OCI-LY7 (cell line): ENCODE measurements at regions not wholly inside any gene's neighbourhood (a gene's known extent, or its start where the extent isn't known, plus 50 kb on each side); places are given as distances from the start of the nearest gene placed in this dataset.

Source experiments
- BruUV-seq: library from RNA; stranded (reverse); fragments of 400-500 nt; replicated peaks from 2 replicates; lab custom pipeline; 2021; lab: Mats Ljungman, UMichigan
- CTCF ChIA-PET: fragments of 300-600 bp; sonication (Branson Sonifier 250); formaldehyde crosslinking; loops from one replicate; lab custom pipeline; 2022; ENCODE audit warnings: antibody characterized with exemption; ENCODE audit not compliant: unreplicated experiment; lab: Charles Lee
- POLR2A ChIA-PET: fragments of 300-600 bp; sonication (Branson Sonifier 250); formaldehyde crosslinking; loops from one replicate; lab custom pipeline; 2022; ENCODE audit warnings: antibody characterized with exemption; lab: Charles Lee
- DNase-seq: peaks from one replicate; pipeline ENCODE4 v3.0.0-alpha.2; 2015; ENCODE audit warnings: low spot score
- H2AFZ ChIP-seq: fragments of 200-600 bp; sonication (generic), shearing (Covaris generic); 2 replicates; pipeline ENCODE4 v1.6.1; 2014; ENCODE audit warnings: mild to moderate bottlenecking, antibody characterized with exemption, low read length, moderate library complexity
- H3K27ac ChIP-seq: fragments of 200-600 bp; sonication (generic); 2 replicates; pipeline ENCODE4 v1.5.1; 2014; ENCODE audit warnings: mixed run types, low read depth, mild to moderate bottlenecking, moderate library complexity, low read length, inconsistent platforms; ENCODE audit not compliant: poor library complexity, severe bottlenecking
- H3K36me3 ChIP-seq: fragments of 200-600 bp; sonication (generic); 2 replicates; pipeline ENCODE4 v1.6.1; 2014; ENCODE audit warnings: mild to moderate bottlenecking, antibody characterized with exemption, low read length, moderate library complexity, mixed read lengths; ENCODE audit not compliant: insufficient read depth
- H3K4me1 ChIP-seq: fragments of 200-600 bp; sonication (generic); 2 replicates; pipeline ENCODE4 v1.5.1; 2014; ENCODE audit warnings: mild to moderate bottlenecking, low read length; ENCODE audit not compliant: insufficient read depth, poor library complexity, severe bottlenecking
- H3K4me2 ChIP-seq: fragments of 200-600 bp; sonication (generic); 2 replicates; pipeline ENCODE4 v1.6.1; 2014; ENCODE audit warnings: mild to moderate bottlenecking, low read length
- H3K4me3 ChIP-seq: fragments of 200-600 bp; sonication (generic); 2 replicates; pipeline ENCODE4 v1.5.1; 2014; ENCODE audit warnings: mild to moderate bottlenecking, low read depth, low read length; ENCODE audit not compliant: poor library complexity, severe bottlenecking
- H3K79me2 ChIP-seq: fragments of 200-600 bp; sonication (generic); 2 replicates; pipeline ENCODE4 v1.6.1; 2016; ENCODE audit warnings: low read depth, mild to moderate bottlenecking, low read length, moderate library complexity, mixed read lengths; ENCODE audit not compliant: insufficient read depth
- H3K9me2 ChIP-seq: fragments of 200-600 bp; sonication (generic); 2 replicates; pipeline ENCODE4 v1.6.1; 2016; ENCODE audit warnings: mild to moderate bottlenecking, low read length, mixed read lengths; ENCODE audit not compliant: insufficient read depth
- H3K9me3 ChIP-seq: fragments of 200-600 bp; sonication (generic); 2 replicates; pipeline ENCODE4 v1.6.1; 2014; ENCODE audit warnings: mild to moderate bottlenecking, mixed run types, low read length, mixed read lengths
- H4K20me1 ChIP-seq: fragments of 200-600 bp; sonication (generic); 2 replicates; pipeline ENCODE4 v1.6.1; 2014; ENCODE audit warnings: mild to moderate bottlenecking, antibody characterized with exemption, low read length, moderate library complexity, mixed read lengths; ENCODE audit not compliant: insufficient read depth
- EZH2phosphoT487 ChIP-seq: fragments of 200-600 bp; sonication (generic); IDR thresholded peaks from 2 replicates; pipeline ENCODE4 v1.6.1; 2018; ENCODE audit warnings: low read depth, borderline replicate concordance, mild to moderate bottlenecking, mixed run types, antibody characterized with exemption, low read length, moderate library complexity, mixed read lengths
- intact Hi-C: fragments of 100-400 bp; cut with micrococcal nuclease; formaldehyde crosslinking; loops from one replicate; pipeline ENCODE4 v1.10.0; 2022; ENCODE audit not compliant: unreplicated experiment
- TF ChIP-seq, protein P1 (sequence below): fragments of 200-600 bp; sonication (generic); conservative IDR thresholded peaks from 2 replicates; pipeline ENCODE4 v1.5.1; 2014; ENCODE audit warnings: mild to moderate bottlenecking, antibody characterized with exemption, low read length, moderate library complexity, mixed read lengths

GRCh38 chr7:142355328-142355727 is 97.5 kb upstream of the PRSS58 start:
- no TSS peak for BruUV-seq
- ChIA-PET POLR2A (interaction anchor here (0.7 kb wide), 1 partner anchor 269 kb away, joined by 3 read pairs; no protein-coding TSS in a partner anchor), CTCF (no interaction called here)
- Histone ChIP-seq H3K4me2 (no peak overlapping the region), H3K36me3 (no peaks in the 10 kb centered on the region), H3K9me3 (no peaks in the 10 kb centered on the region), H3K9me2 (no peaks in the 10 kb centered on the region), H3K27ac (no peak overlapping the region), H3K79me2 (no peaks in the 10 kb centered on the region), H2AFZ (no peak overlapping the region), H3K4me3 (no peak overlapping the region), H3K4me1 (peaks cover 3% of the 10 kb centered on the region), H4K20me1 (no peaks in the 10 kb centered on the region)
- no peak for TF ChIP-seq EZH2phosphoT487
- TF ChIP-seq, protein P1, sequence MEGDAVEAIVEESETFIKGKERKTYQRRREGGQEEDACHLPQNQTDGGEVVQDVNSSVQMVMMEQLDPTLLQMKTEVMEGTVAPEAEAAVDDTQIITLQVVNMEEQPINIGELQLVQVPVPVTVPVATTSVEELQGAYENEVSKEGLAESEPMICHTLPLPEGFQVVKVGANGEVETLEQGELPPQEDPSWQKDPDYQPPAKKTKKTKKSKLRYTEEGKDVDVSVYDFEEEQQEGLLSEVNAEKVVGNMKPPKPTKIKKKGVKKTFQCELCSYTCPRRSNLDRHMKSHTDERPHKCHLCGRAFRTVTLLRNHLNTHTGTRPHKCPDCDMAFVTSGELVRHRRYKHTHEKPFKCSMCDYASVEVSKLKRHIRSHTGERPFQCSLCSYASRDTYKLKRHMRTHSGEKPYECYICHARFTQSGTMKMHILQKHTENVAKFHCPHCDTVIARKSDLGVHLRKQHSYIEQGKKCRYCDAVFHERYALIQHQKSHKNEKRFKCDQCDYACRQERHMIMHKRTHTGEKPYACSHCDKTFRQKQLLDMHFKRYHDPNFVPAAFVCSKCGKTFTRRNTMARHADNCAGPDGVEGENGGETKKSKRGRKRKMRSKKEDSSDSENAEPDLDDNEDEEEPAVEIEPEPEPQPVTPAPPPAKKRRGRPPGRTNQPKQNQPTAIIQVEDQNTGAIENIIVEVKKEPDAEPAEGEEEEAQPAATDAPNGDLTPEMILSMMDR: no peak
- DNase-seq: no peak
- intact Hi-C loops: no loop called here

DNA sequence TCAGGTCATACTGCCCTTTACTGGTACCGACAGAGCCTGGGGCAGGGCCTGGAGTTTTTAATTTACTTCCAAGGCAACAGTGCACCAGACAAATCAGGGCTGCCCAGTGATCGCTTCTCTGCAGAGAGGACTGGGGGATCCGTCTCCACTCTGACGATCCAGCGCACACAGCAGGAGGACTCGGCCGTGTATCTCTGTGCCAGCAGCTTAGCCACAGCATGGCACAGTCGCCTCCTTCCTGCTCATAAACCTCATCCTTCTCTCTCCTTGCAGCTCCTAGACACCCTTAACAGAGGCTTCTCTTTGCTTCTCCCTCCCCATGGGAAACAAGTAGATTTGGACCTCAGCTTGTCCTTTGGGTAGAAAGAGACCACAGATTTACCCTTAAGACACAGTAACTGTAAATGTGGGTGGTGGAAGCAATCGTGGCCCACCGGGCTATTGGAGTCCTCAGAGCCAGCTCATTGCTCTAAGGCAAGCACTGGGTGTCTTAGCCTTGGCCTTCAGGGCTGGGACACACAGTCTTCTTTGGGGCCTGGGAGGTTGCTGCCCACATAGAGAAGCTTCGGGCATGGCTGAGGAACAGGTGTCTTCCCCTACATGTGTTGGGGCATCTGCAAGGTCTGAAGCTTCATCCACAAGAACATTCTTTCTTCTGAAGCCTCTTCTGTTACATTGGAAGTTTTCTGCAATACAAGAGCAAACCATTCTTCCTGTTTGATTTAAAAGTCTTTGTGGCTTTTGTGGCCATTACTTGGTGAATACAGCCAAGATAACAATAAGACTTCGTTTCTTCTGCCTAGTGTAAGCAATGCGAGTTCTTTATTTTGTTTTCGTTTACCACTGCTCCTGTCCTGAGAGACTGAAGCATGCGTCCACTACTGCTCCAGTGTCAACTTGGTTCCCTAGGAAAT is 95.5 kb upstream of the PRSS58 start:
- TF ChIP-seq EZH2phosphoT487: no peak
- TF ChIP-seq, protein P1: no peak
- no peaks in the 10 kb centered on the region for H3K36me3 ChIP-seq
- ChIA-PET CTCF (interaction anchor here (0.6 kb wide), 1 partner anchor 32 kb away, joined by 3 read pairs; no protein-coding TSS in a partner anchor), POLR2A (interaction anchor here (0.9 kb wide), 1 partner anchor 9 kb away, joined by 3 read pairs; no protein-coding TSS in a partner anchor)
- H3K27ac ChIP-seq: no peak overlapping the region
- no peak for DNase-seq
- H3K4me1 ChIP-seq: peaks cover 3% of the 10 kb centered on the region
- BruUV-seq: no TSS peak
- H3K9me3 ChIP-seq: no peaks in the 10 kb centered on the region
- no peaks in the 10 kb centered on the region for H3K9me2 ChIP-seq
- no peaks in the 10 kb centered on the region for H4K20me1 ChIP-seq
- no peak overlapping the region for H3K4me2 ChIP-seq
- H3K79me2 ChIP-seq: no peaks in the 10 kb centered on the region
- intact Hi-C loops: no loop called here
- no peak overlapping the region for H3K4me3 ChIP-seq
- no peak overlapping the region for H2AFZ ChIP-seq

GRCh38 chr7:142352543-142352942 is 94.7 kb upstream of the PRSS58 start:
- CTCF ChIA-PET: no interaction called here
- Histone ChIP-seq H3K27ac (no peak overlapping the region), H3K4me2 (no peak overlapping the region), H4K20me1 (no peaks in the 10 kb centered on the region), H2AFZ (no peak overlapping the region), H3K4me1 (peaks cover under 1% of the 10 kb centered on the region), H3K4me3 (no peak overlapping the region), H3K9me2 (no peaks in the 10 kb centered on the region), H3K36me3 (no peaks in the 10 kb centered on the region), H3K9me3 (no peaks in the 10 kb centered on the region), H3K79me2 (no peaks in the 10 kb centered on the region)
- POLR2A ChIA-PET: interaction anchor here (0.9 kb wide), 1 partner anchor 10 kb away, joined by 3 read pairs; no protein-coding TSS in a partner anchor
- DNase-seq: no peak
- intact Hi-C loops: no loop called here
- TF ChIP-seq EZH2phosphoT487: no peak
- TF ChIP-seq, protein P1: no peak
- no TSS peak for BruUV-seq
